HUES6 (cell line): ENCODE measurements at regions not wholly inside any gene's neighbourhood (a gene's known extent, or its start where the extent isn't known, plus 50 kb on each side); places are given as distances from the start of the nearest gene placed in this dataset.

Source experiments
- H3K27ac ChIP-seq: 2 replicates; pipeline ENCODE4 v1.7.0; 2013; ENCODE audit warnings: low read depth, mild to moderate bottlenecking, low read length, inconsistent platforms
- H3K27me3 ChIP-seq: 2 replicates; pipeline ENCODE4 v1.6.1; 2013; ENCODE audit warnings: low read length; ENCODE audit not compliant: control insufficient read depth, insufficient read depth
- H3K36me3 ChIP-seq: 2 replicates; pipeline ENCODE4 v1.6.1; 2013; ENCODE audit warnings: low read length; ENCODE audit not compliant: control insufficient read depth, insufficient read depth
- H3K4me1 ChIP-seq: 2 replicates; pipeline ENCODE4 v1.6.1; 2013; ENCODE audit warnings: low read length; ENCODE audit not compliant: control insufficient read depth, insufficient read depth
- H3K4me3 ChIP-seq: 2 replicates; pipeline ENCODE4 v1.5.1; 2013; ENCODE audit warnings: low read depth, low read length
- H3K9ac ChIP-seq: one replicate; pipeline ENCODE4 v1.6.1; 2013; ENCODE audit warnings: mild to moderate bottlenecking, low read length
- H3K9me3 ChIP-seq: 2 replicates; pipeline ENCODE4 v1.6.1; 2013; ENCODE audit warnings: low read depth, low read length; ENCODE audit not compliant: control insufficient read depth, insufficient read depth

- Histone ChIP-seq H3K36me3 (no peaks in the 10 kb centered on the region), H3K4me3 (no peak overlapping the region), H3K27ac (no peak overlapping the region), H3K27me3 (no peaks in the 10 kb centered on the region), H3K9me3 (no peaks in the 10 kb centered on the region), H3K9ac (no peak overlapping the region), H3K4me1 (no peaks in the 10 kb centered on the region)
Observed at GRCh38 chr5:99102073-99102697, 173.4 kb upstream of the CHD1 start.

DNA sequence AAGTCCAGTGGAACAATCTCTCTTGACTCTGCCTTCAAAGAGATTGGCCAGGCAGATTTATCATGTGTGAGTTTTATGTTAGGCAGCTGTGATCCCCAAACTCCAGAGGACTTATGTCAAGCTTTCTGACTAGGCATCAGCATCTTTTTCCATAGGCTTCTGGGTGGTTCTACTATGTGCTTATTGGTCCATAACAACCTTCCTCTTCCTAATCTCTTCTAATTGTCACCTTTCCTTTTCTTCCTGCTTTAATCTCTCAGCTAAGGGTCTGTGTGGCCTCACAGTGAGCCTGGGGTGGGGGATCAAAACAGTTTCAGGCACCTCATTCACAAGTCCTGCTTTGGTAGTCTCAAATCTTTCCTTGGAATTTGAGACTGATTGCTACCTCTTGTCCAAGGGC lies 170.9 kb upstream of the CHD1 start:
- H3K9ac ChIP-seq, result no peak overlapping the region
- no peaks in the 10 kb centered on the region for H3K36me3 ChIP-seq
- H3K27ac ChIP-seq, result no peak overlapping the region
- H3K4me3 ChIP-seq, result no peak overlapping the region
- no peaks in the 10 kb centered on the region for H3K27me3 ChIP-seq
- no peaks in the 10 kb centered on the region for H3K9me3 ChIP-seq
- no peaks in the 10 kb centered on the region for H3K4me1 ChIP-seq

DNA sequence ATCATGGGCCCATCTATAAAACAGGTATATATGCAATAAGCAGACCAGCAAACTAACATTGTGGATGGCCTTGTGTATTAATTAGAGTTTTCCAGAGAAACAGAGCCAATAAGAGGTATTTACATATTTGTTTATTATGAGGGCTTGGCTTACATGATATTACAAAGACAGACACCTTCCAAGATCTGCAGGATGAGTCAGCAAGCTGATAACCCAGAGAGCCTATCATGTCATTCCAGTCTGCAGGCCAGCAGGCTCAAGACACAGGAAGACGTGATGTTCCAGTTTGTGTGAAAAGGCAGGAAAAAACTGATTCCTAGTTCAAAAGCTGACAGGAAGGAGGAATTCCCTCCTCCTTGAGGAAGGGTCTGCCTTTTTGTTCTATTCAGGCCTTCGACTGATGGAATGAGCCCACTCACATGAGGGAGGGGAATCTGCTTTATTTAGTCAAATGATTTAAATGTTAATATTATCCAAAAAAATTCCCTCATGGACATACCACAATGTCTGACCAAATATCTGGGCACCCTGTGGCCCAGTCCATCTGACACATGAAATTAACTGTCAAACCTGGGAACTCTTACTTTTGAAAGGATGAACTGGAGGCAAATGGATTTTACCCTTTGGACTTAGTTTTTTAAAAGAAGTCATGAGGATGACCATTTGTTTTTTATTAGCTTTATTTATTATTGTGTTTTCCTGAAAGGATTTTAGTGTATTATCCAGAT lies 161.2 kb upstream of the CHD1 start:
- no peaks in the 10 kb centered on the region for H3K4me1 ChIP-seq
- no peak overlapping the region for H3K9ac ChIP-seq
- no peaks in the 10 kb centered on the region for H3K27me3 ChIP-seq
- no peak overlapping the region for H3K4me3 ChIP-seq
- H3K36me3 ChIP-seq, result no peaks in the 10 kb centered on the region
- peaks cover 7% of the 10 kb centered on the region for H3K9me3 ChIP-seq
- no peak overlapping the region for H3K27ac ChIP-seq

- Histone ChIP-seq H3K4me3 (no peak overlapping the region), H3K27me3 (no peaks in the 10 kb centered on the region), H3K9me3 (peaks cover 7% of the 10 kb centered on the region), H3K36me3 (no peaks in the 10 kb centered on the region), H3K9ac (no peak overlapping the region), H3K4me1 (no peaks in the 10 kb centered on the region), H3K27ac (no peak overlapping the region)
Observed at GRCh38 chr5:99088309-99088708, 159.5 kb upstream of the CHD1 start.

- H3K9ac ChIP-seq, result no peak overlapping the region
- H3K36me3 ChIP-seq, result no peaks in the 10 kb centered on the region
Observed at GRCh38 chr5:99083197-99083596, 154.4 kb upstream of the CHD1 start.

DNA sequence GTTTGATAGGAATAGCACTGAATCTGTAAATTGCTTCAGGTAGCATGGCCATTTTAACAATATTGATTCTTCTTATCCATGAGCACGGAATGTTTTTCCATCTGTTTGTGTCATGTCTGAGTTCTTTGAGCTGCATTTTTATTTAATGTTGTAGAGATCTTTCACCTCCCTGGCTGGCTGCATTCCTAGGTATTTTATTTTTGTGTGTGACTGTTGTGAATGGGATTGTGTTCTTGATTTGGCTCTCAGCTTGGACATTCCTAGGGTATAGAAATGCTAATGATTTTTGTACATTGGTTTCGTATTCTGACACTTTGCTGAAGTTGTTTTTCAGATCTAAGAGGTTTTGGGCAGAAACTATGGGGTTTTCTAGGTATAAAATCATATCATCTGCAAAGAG lies 152.9 kb upstream of the CHD1 start:
- H3K27ac ChIP-seq, result no peak overlapping the region
- no peaks in the 10 kb centered on the region for H3K27me3 ChIP-seq
- H3K4me3 ChIP-seq, result no peak overlapping the region
- no peak overlapping the region for H3K9ac ChIP-seq
- no peaks in the 10 kb centered on the region for H3K36me3 ChIP-seq
- no peaks in the 10 kb centered on the region for H3K9me3 ChIP-seq
- no peaks in the 10 kb centered on the region for H3K4me1 ChIP-seq

More at GRCh38 chr5:99083197-99083596, 154.4 kb upstream of the CHD1 start:
- no peaks in the 10 kb centered on the region for H3K27me3 ChIP-seq
- H3K27ac ChIP-seq, result no peak overlapping the region
- no peaks in the 10 kb centered on the region for H3K4me1 ChIP-seq
- no peaks in the 10 kb centered on the region for H3K9me3 ChIP-seq
- no peak overlapping the region for H3K4me3 ChIP-seq

- no peak overlapping the region for H3K27ac ChIP-seq
- H3K9me3 ChIP-seq, result no peaks in the 10 kb centered on the region
Observed at GRCh38 chr5:99076723-99077640, 148.2 kb upstream of the CHD1 start.

GRCh38 chr5:99072846-99073245 lies 144.0 kb upstream of the CHD1 start:
- Histone ChIP-seq H3K27ac (no peak overlapping the region), H3K9ac (no peak overlapping the region), H3K9me3 (no peaks in the 10 kb centered on the region), H3K4me1 (no peaks in the 10 kb centered on the region), H3K27me3 (no peaks in the 10 kb centered on the region), H3K4me3 (no peak overlapping the region), H3K36me3 (no peaks in the 10 kb centered on the region)

More at GRCh38 chr5:99076723-99077640, 148.2 kb upstream of the CHD1 start:
- no peaks in the 10 kb centered on the region for H3K4me1 ChIP-seq
- no peaks in the 10 kb centered on the region for H3K27me3 ChIP-seq
- H3K4me3 ChIP-seq, result no peak overlapping the region
- H3K36me3 ChIP-seq, result no peaks in the 10 kb centered on the region
- H3K9ac ChIP-seq, result no peak overlapping the region

GRCh38 chr5:99070822-99071221 lies 142.0 kb upstream of the CHD1 start:
- no peak overlapping the region for H3K9ac ChIP-seq
- no peak overlapping the region for H3K4me3 ChIP-seq
- H3K4me1 ChIP-seq, result no peaks in the 10 kb centered on the region
- H3K27me3 ChIP-seq, result no peaks in the 10 kb centered on the region
- H3K9me3 ChIP-seq, result no peaks in the 10 kb centered on the region
- H3K27ac ChIP-seq, result no peak overlapping the region
- no peaks in the 10 kb centered on the region for H3K36me3 ChIP-seq

DNA sequence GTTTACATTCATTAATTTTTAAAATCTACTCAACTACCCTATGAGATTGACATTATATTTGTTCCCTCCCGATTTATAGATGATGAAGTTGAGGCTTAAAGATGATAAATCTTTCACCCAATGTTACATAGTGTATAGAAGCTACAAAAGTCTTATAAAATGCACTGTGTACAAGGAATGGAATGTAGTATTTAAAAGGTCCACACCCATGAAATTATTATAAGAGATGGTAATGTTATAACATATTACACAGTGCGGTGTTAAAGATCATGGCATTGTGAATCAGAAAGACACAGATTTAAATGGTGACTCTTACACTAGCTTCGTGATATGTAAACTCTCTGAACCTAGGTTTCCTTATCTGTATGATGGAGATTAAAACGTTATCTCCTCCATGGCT lies 141.6 kb upstream of the CHD1 start:
- Histone ChIP-seq H3K4me3 (no peak overlapping the region), H3K9ac (no peak overlapping the region), H3K27ac (no peak overlapping the region), H3K4me1 (no peaks in the 10 kb centered on the region), H3K36me3 (no peaks in the 10 kb centered on the region), H3K27me3 (no peaks in the 10 kb centered on the region), H3K9me3 (no peaks in the 10 kb centered on the region)
